Sigmoid colon (tissue), 4 donors: ENCODE measurements at regions not wholly inside any gene's neighbourhood (a gene's known extent, or its start where the extent isn't known, plus 50 kb on each side); places are given as distances from the start of the nearest gene placed in this dataset.

Experiments used
- CTCF ChIP-seq, 4 experiments: fragments of 450-650 bp in 3 of 4; fragments of 200-600 bp in 1 of 4; IDR thresholded peaks; one replicate each; pipeline ENCODE4 v1.5.1; 2016 to 2019; ENCODE audit warnings: antibody characterized with exemption in 4 of 4, mild to moderate bottlenecking in 3 of 4, moderate library complexity in 2 of 4
- EP300 ChIP-seq, 4 donors: sonication (generic); formaldehyde crosslinking; IDR thresholded peaks; one replicate each; pipeline ENCODE4 v1.6.1; 2017; ENCODE audit warnings: antibody characterized with exemption in 4 of 4
- POLR2A ChIP-seq, 2 donors: fragments of 450-650 bp; IDR thresholded peaks; one replicate each; pipeline ENCODE4 v1.6.1; 2016; ENCODE audit warnings: antibody characterized with exemption in 2 of 2, mild to moderate bottlenecking in 2 of 2, moderate library complexity in 2 of 2
- POLR2AphosphoS5 ChIP-seq, 4 donors: sonication (generic); formaldehyde crosslinking; IDR thresholded peaks; one replicate each; pipeline ENCODE4 v1.6.1; 2017; ENCODE audit warnings: antibody characterized with exemption in 4 of 4

- TF ChIP-seq CTCF (IDR thresholded peaks at IDR 0.05) (no peak), POLR2A (IDR thresholded peaks at IDR 0.05) (no peak), EP300 (IDR thresholded peaks at IDR 0.05) (no peak), POLR2AphosphoS5 (IDR thresholded peaks at IDR 0.05) (no peak)
Observed at GRCh38 chr11:41861838-41862237, 402.4 kb upstream of the LRRC4C start.
